PFSK-1 (cell line): ENCODE measurements at regions not wholly inside any gene's neighbourhood (a gene's known extent, or its start where the extent isn't known, plus 50 kb on each side); places are given as distances from the start of the nearest gene placed in this dataset.

ENCODE experiments used
- FOXP2 ChIP-seq: optimal IDR thresholded peaks from 2 replicates; pipeline ENCODE3; 2011; ENCODE audit warnings: borderline replicate concordance, control low read depth, inconsistent platforms; ENCODE audit not compliant: insufficient read depth; ENCODE audit errors: extremely low read length, extremely low read depth
- POLR2AphosphoS5 ChIP-seq: IDR thresholded peaks from 2 replicates; pipeline ENCODE4 v1.6.1; 2012; ENCODE audit warnings: low read depth, mild to moderate bottlenecking, control low read depth, low read length, moderate library complexity
- SIN3A ChIP-seq: IDR thresholded peaks from 2 replicates; pipeline ENCODE4 v1.6.1; 2012; ENCODE audit warnings: mild to moderate bottlenecking, low read length, moderate library complexity, borderline replicate concordance; ENCODE audit not compliant: insufficient read depth
- TAF1 ChIP-seq: IDR thresholded peaks from 2 replicates; pipeline ENCODE4 v1.6.1; 2012; ENCODE audit warnings: low read length, control low read depth, borderline replicate concordance; ENCODE audit not compliant: insufficient read depth
- TF ChIP-seq, protein P1 (sequence below), 2 experiments: IDR thresholded peaks; 2 replicates each; pipeline versions ENCODE4 v1.6.1 to v1.8.0; 2011 to 2012; ENCODE audit warnings: low read depth in 2 of 2, low read length in 2 of 2, control low read depth in 1 of 2, inconsistent platforms in 1 of 2, mild to moderate bottlenecking in 1 of 2, moderate library complexity in 1 of 2; ENCODE audit not compliant: insufficient read depth in 1 of 2

- no peak for TF ChIP-seq TAF1
- no peak for TF ChIP-seq SIN3A
- TF ChIP-seq FOXP2 = no peak
- TF ChIP-seq, protein P1, sequence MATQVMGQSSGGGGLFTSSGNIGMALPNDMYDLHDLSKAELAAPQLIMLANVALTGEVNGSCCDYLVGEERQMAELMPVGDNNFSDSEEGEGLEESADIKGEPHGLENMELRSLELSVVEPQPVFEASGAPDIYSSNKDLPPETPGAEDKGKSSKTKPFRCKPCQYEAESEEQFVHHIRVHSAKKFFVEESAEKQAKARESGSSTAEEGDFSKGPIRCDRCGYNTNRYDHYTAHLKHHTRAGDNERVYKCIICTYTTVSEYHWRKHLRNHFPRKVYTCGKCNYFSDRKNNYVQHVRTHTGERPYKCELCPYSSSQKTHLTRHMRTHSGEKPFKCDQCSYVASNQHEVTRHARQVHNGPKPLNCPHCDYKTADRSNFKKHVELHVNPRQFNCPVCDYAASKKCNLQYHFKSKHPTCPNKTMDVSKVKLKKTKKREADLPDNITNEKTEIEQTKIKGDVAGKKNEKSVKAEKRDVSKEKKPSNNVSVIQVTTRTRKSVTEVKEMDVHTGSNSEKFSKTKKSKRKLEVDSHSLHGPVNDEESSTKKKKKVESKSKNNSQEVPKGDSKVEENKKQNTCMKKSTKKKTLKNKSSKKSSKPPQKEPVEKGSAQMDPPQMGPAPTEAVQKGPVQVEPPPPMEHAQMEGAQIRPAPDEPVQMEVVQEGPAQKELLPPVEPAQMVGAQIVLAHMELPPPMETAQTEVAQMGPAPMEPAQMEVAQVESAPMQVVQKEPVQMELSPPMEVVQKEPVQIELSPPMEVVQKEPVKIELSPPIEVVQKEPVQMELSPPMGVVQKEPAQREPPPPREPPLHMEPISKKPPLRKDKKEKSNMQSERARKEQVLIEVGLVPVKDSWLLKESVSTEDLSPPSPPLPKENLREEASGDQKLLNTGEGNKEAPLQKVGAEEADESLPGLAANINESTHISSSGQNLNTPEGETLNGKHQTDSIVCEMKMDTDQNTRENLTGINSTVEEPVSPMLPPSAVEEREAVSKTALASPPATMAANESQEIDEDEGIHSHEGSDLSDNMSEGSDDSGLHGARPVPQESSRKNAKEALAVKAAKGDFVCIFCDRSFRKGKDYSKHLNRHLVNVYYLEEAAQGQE (IDR thresholded peaks at IDR 0.05; ENCODE audit: insufficient read depth in 1 of 2, low read depth in 2 of 2, low read length in 2 of 2) = no peak
- TF ChIP-seq POLR2AphosphoS5 = no peak
Observed at GRCh38 chr10:111916011-111916410, 267.6 kb downstream of the GPAM start.

DNA sequence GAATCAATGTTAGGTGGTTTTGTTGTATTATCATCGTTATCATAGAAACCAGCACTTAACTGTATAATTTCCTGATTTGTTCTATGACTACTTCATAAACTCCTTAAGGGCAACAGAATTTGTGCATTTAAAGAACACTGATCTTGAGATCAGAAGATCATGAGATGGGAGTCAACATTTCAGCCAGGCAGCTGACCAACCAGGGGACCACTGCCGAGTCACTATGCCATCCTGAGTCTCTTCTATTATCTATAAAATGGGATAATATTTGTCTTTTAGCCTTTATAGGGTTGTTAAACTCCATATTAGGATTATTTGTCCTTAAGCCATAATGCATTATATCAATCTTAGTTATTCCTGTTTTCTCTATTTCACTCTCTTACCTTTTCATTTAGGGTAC lies 261.7 kb downstream of the GPAM start:
- TF ChIP-seq TAF1 = no peak
- no peak for TF ChIP-seq POLR2AphosphoS5
- TF ChIP-seq, protein P1 (IDR thresholded peaks at IDR 0.05; ENCODE audit: insufficient read depth in 1 of 2, low read depth in 2 of 2, low read length in 2 of 2) = no peak
- TF ChIP-seq FOXP2 = no peak
- TF ChIP-seq SIN3A = no peak

DNA sequence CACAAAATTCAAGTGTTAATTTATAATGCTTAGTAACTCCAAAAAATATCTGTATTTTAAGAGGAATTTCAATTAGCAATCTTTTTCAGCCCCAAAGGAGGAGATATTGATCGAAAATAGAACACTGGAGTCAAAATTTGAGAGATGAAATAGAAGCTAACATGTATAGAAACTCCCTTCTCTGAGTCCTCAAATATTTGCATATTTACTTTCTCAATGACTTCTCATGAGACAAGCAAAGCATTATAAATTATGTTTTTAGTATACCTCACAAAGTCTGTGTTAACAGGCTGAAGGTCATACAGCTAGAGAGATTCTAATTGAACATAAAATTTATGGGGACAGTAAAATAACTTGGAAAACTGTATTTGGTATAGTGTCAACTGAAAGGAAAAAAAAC lies 260.5 kb downstream of the GPAM start:
- TF ChIP-seq POLR2AphosphoS5 (no peak), FOXP2 (no peak), TAF1 (no peak), SIN3A (no peak)
- TF ChIP-seq, protein P1 (IDR thresholded peaks at IDR 0.05; ENCODE audit: insufficient read depth in 1 of 2, low read depth in 2 of 2, low read length in 2 of 2) = no peak

DNA sequence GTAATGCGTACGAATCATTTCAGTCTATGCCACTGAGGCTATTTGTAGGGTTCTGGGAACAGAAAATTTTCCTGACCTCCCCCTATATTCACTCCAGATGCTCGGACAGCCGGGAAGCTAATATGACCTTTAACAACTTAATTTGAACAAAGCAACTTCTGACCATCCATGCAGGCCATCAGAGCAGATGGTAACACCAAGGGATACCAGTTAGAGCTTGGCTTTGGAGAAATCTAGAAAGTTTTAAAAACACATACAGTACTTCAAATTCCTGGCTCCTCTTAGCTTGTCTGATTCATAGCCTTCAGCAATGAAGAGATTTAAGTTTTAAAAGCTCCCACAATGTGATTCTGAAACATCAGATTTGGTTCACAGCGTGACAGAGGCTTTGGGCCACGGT lies 257.3 kb downstream of the GPAM start:
- no peak for TF ChIP-seq POLR2AphosphoS5
- TF ChIP-seq, protein P1 (IDR thresholded peaks at IDR 0.05; ENCODE audit: insufficient read depth in 1 of 2, low read depth in 2 of 2, low read length in 2 of 2) = no peak
- no peak for TF ChIP-seq TAF1
- TF ChIP-seq FOXP2 = no peak
- TF ChIP-seq SIN3A = no peak

DNA sequence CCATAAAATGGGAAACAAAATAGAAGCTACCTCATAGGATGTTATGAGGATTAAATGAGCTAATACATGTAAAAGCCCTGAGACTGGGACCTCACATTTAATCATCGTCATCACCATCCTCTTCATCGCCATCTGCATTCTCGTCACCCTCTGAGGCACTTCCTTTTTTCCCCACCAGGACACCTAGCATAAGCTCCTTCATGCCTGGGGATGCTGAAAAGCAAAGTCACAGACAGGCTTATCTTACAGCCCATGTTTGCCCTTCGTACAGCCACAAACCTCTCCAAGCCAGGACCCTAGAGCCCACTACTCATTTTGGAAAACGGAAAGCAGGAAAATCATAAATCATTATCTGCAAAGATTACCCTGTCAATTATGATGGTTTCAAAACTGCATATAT lies 249.6 kb downstream of the GPAM start:
- TF ChIP-seq FOXP2 = no peak
- TF ChIP-seq TAF1 = no peak
- TF ChIP-seq POLR2AphosphoS5 = no peak
- TF ChIP-seq, protein P1 (IDR thresholded peaks at IDR 0.05; ENCODE audit: insufficient read depth in 1 of 2, low read depth in 2 of 2, low read length in 2 of 2) = no peak
- no peak for TF ChIP-seq SIN3A
